GM12878 (cell line): ENCODE measurements at regions not wholly inside any gene's neighbourhood (a gene's known extent, or its start where the extent isn't known, plus 50 kb on each side); places are given as distances from the start of the nearest gene placed in this dataset.

Source experiments
- ATAC-seq: fragments of 200-7000 bp; cut with Tn5 transposase; 3 replicates; pipeline ENCODE4 v1.9.1; 2020; ENCODE audit warnings: mild to moderate bottlenecking, moderate library complexity
- BruUV-seq: library from RNA; stranded (reverse); fragments of 400-500 nt; replicated peaks from 2 replicates; lab custom pipeline; 2021; lab: Mats Ljungman, UMichigan
- CTCF ChIA-PET: fragments of 300-600 bp; sonication (Branson Sonifier 250); formaldehyde crosslinking; extraction: SDS; loops from one replicate; lab custom pipeline; 2021; ENCODE audit warnings: inconsistent platforms; lab: Yijun Ruan, JAX
- POLR2A ChIA-PET: fragments of 350-600 bp; formaldehyde crosslinking; extraction: SDS; loops from one replicate; lab custom pipeline; 2021; ENCODE audit warnings: inconsistent platforms; lab: Charles Lee
- RAD21 ChIA-PET: fragments of 300-600 bp; sonication (Branson Sonifier 250); formaldehyde crosslinking; loops from one replicate; lab custom pipeline; 2023; ENCODE audit warnings: antibody characterized with exemption; ENCODE audit not compliant: unreplicated experiment; lab: Charles Lee
- SMC1A ChIA-PET: fragments of 300-600 bp; sonication (Branson Sonifier 250); formaldehyde crosslinking; loops from one replicate; lab custom pipeline; 2023; ENCODE audit not compliant: unreplicated experiment, uncharacterized antibody; lab: Charles Lee
- DNase-seq: peaks from one replicate; pipeline ENCODE4 v3.0.0-alpha.2; 2011; ENCODE audit warnings: low read depth, low spot score
- FAIRE-seq: peaks from 3 replicates; lab custom pipeline; 2011; peaks lifted over from hg19 to GRCh38; lab: Jason Lieb, UNC
- H2AFZ ChIP-seq: 2 replicates; pipeline ENCODE4 v1.6.0; 2011; ENCODE audit warnings: low read depth, low read length, control low read depth; ENCODE audit not compliant: control insufficient read depth
- H3K27ac ChIP-seq: 2 replicates; pipeline ENCODE4 v1.5.1; 2011; ENCODE audit warnings: control low read depth; ENCODE audit not compliant: control insufficient read depth, insufficient read depth
- H3K27me3 ChIP-seq, 2 experiments: replicated peaks in 1 of 2; 2 replicates each; pipeline versions ENCODE4 v1.6.0 to v1.6.1; 2011; ENCODE audit warnings: low read length in 1 of 2; ENCODE audit not compliant: control insufficient read depth in 2 of 2, insufficient read depth in 2 of 2
- H3K36me3 ChIP-seq, 2 experiments: 2 replicates each; pipeline ENCODE4 v1.5.1; 2011; ENCODE audit warnings: low read length in 1 of 2; ENCODE audit not compliant: control insufficient read depth in 2 of 2, insufficient read depth in 2 of 2
- H3K4me1 ChIP-seq: 2 replicates; pipeline ENCODE4 v1.6.1; 2011; ENCODE audit warnings: mild to moderate bottlenecking, low read length, moderate library complexity, mixed read lengths; ENCODE audit not compliant: control insufficient read depth, insufficient read depth
- H3K4me2 ChIP-seq: 2 replicates; pipeline ENCODE4 v1.6.0; 2011; ENCODE audit warnings: control low read depth; ENCODE audit not compliant: control insufficient read depth, insufficient read depth
- H3K4me3 ChIP-seq: fragments of 200-600 bp; sonication (generic); 2 replicates; pipeline ENCODE4 v1.5.1; 2016
- H3K79me2 ChIP-seq: 2 replicates; pipeline ENCODE4 v1.6.0; 2011; ENCODE audit warnings: low read length; ENCODE audit not compliant: control insufficient read depth, insufficient read depth
- H3K9ac ChIP-seq: 2 replicates; pipeline ENCODE4 v1.8.0; 2011; ENCODE audit warnings: low read length, control low read depth, mixed read lengths; ENCODE audit not compliant: control insufficient read depth, insufficient read depth
- H3K9me3 ChIP-seq: replicated peaks from 3 replicates; pipeline ENCODE4 v1.5.1; 2011; ENCODE audit warnings: mild to moderate bottlenecking, low read length; ENCODE audit not compliant: control insufficient read depth, insufficient read depth
- H4K20me1 ChIP-seq: 2 replicates; pipeline ENCODE4 v1.6.0; 2011; ENCODE audit not compliant: control insufficient read depth, insufficient read depth
- ATF2 ChIP-seq: IDR thresholded peaks from 2 replicates; pipeline ENCODE4 v1.6.1; 2012; ENCODE audit warnings: low read length, inconsistent platforms
- CEBPZ ChIP-seq: fragments of 150-350 bp; IDR thresholded peaks from 2 replicates; pipeline ENCODE4 v1.6.1; 2016; ENCODE audit warnings: low read depth, low read length
- CHD4 ChIP-seq: fragments of 200-600 bp; sonication (generic); IDR thresholded peaks from 2 replicates; pipeline ENCODE4 v1.6.1; 2016; ENCODE audit warnings: mild to moderate bottlenecking
- MAX ChIP-seq: IDR thresholded peaks from 2 replicates; pipeline ENCODE4 v1.6.1; 2012; ENCODE audit warnings: low read depth, low read length, improper control_type of control experiment
- MYC ChIP-seq: IDR thresholded peaks from 2 replicates; pipeline ENCODE4 v1.6.1; 2011; ENCODE audit warnings: mild to moderate bottlenecking, low read length, moderate library complexity, inconsistent platforms; ENCODE audit not compliant: insufficient read depth, insufficient replicate concordance, insufficient read length, severe bottlenecking
- PBX3 ChIP-seq: IDR thresholded peaks from 2 replicates; pipeline ENCODE4 v1.6.1; 2011; ENCODE audit warnings: mild to moderate bottlenecking, low read depth, low read length, moderate library complexity; ENCODE audit not compliant: insufficient replicate concordance
- POLR2AphosphoS2 ChIP-seq: IDR thresholded peaks from 2 replicates; pipeline ENCODE4 v1.6.1; 2011; ENCODE audit warnings: low read depth, mild to moderate bottlenecking, low read length, improper control_type of control experiment, moderate library complexity
- SRF ChIP-seq, 2 experiments: IDR thresholded peaks; 2 replicates each; pipeline ENCODE4 v1.6.1; 2011; ENCODE audit warnings: low read depth in 2 of 2, low read length in 2 of 2, mild to moderate bottlenecking in 1 of 2, moderate library complexity in 1 of 2
- TCF3 ChIP-seq: IDR thresholded peaks from 2 replicates; pipeline ENCODE4 v1.6.1; 2012; ENCODE audit warnings: low read depth, mild to moderate bottlenecking, low read length, borderline replicate concordance; ENCODE audit not compliant: insufficient read depth
- ZNF207 ChIP-seq: fragments of 450-650 bp; IDR thresholded peaks from 2 replicates; pipeline ENCODE4 v1.6.1; 2014; ENCODE audit warnings: antibody characterized with exemption, mild to moderate bottlenecking, borderline replicate concordance
- ZZZ3 ChIP-seq: IDR thresholded peaks from 2 replicates; pipeline ENCODE4 v1.6.1; 2011; ENCODE audit warnings: low read depth; ENCODE audit not compliant: control insufficient read depth, insufficient read length
- WGBS: methylation state at CpG from one replicate; pipeline ENCODE4 v1.1.6; 2016; ENCODE audit warnings: low lambda C conversion rate; ENCODE audit not compliant: insufficient replicate concordance, insufficient coverage; ENCODE audit errors: missing lambda C conversion rate; 5-methylcytosine and 5-hydroxymethylcytosine counted together
- in situ Hi-C: fragments of 300-500 bp; cut with MboI; formaldehyde crosslinking; loops from 9 replicates; pipeline ENCODE4 v1.14.3; 2018; ENCODE audit warnings: mixed read lengths
- intact Hi-C: fragments of 100-400 bp; cut with micrococcal nuclease; formaldehyde crosslinking; loops from one replicate; pipeline ENCODE4 v1.14.2; 2022; ENCODE audit not compliant: unreplicated experiment
- TF ChIP-seq, protein P1 (sequence below), 3 experiments: IDR thresholded peaks in 2 of 3; conservative IDR thresholded peaks in 1 of 3; 2 replicates each; pipeline ENCODE4 v1.5.1; 2011; ENCODE audit warnings: low read depth in 3 of 3, low read length in 3 of 3, mild to moderate bottlenecking in 3 of 3, control low read depth in 2 of 3, moderate library complexity in 2 of 3, inconsistent platforms in 1 of 3, mixed read lengths in 1 of 3; ENCODE audit not compliant: control insufficient read depth in 2 of 3, insufficient read depth in 1 of 3; ENCODE audit errors: extremely low read depth in 1 of 3
- TF ChIP-seq, protein P2 (sequence below): IDR thresholded peaks from 2 replicates; pipeline ENCODE4 v1.6.1; 2011; ENCODE audit warnings: borderline replicate concordance, low read depth, mild to moderate bottlenecking, moderate library complexity, low read length; ENCODE audit not compliant: insufficient read depth, poor library complexity, severe bottlenecking

DNA sequence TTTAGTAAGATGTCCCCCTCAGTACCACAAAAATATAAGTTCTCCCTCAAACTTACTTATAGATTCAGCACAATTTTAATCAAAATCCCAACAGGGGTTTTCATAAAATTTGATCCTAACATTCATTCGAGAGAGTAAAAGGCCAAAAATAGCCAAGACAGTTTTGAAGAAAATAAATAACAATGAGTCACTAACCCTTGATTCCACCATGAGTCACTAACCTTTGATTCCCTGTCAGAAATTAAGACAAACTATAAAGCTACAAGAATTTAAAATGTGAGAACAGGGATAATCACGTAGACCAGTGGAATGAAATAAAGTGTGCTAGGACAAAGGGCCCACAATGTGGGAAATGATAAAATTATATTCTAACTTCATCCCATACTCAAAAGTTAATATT is 320.3 kb downstream of the SUCLA2 start (continued):
- TF ChIP-seq CEBPZ (no peak), MYC (no peak), TCF3 (no peak)
- TF ChIP-seq, protein P1, sequence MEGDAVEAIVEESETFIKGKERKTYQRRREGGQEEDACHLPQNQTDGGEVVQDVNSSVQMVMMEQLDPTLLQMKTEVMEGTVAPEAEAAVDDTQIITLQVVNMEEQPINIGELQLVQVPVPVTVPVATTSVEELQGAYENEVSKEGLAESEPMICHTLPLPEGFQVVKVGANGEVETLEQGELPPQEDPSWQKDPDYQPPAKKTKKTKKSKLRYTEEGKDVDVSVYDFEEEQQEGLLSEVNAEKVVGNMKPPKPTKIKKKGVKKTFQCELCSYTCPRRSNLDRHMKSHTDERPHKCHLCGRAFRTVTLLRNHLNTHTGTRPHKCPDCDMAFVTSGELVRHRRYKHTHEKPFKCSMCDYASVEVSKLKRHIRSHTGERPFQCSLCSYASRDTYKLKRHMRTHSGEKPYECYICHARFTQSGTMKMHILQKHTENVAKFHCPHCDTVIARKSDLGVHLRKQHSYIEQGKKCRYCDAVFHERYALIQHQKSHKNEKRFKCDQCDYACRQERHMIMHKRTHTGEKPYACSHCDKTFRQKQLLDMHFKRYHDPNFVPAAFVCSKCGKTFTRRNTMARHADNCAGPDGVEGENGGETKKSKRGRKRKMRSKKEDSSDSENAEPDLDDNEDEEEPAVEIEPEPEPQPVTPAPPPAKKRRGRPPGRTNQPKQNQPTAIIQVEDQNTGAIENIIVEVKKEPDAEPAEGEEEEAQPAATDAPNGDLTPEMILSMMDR (IDR thresholded peaks at IDR 0.05 in 2 of 3, conservative IDR thresholded peaks at IDR 0.05 in 1 of 3; ENCODE audit: control insufficient read depth in 2 of 3, extremely low read depth in 1 of 3, insufficient read depth in 1 of 3, low read depth in 3 of 3, low read length in 3 of 3), result no peak

- Histone ChIP-seq H3K9ac (no peak overlapping the region), H3K4me1 (no peaks in the 10 kb centered on the region), H3K79me2 (no peaks in the 10 kb centered on the region), H3K9me3 (no peaks in the 10 kb centered on the region), H3K27ac (no peak overlapping the region), H3K4me2 (no peak overlapping the region), H3K4me3 (no peak overlapping the region), H3K36me3 (no peaks in the 10 kb centered on the region), H3K27me3 (no peaks in the 10 kb centered on the region), H2AFZ (no peak overlapping the region), H4K20me1 (no peaks in the 10 kb centered on the region)
- intact Hi-C loops, result no loop called here
- in situ Hi-C loops, result no loop called here
- DNase-seq, result no peak
- POLR2A ChIA-PET, result no interaction called here
- CTCF ChIA-PET, result no interaction called here
- RAD21 ChIA-PET, result no interaction called here
- no peak for ATAC-seq
- no peak for FAIRE-seq
- BruUV-seq, result no TSS peak
- SMC1A ChIA-PET, result no interaction called here
- 0% methylated on average over 1 of the region's 1 CpG for WGBS
- TF ChIP-seq CHD4, result no peak
- TF ChIP-seq MAX, result no peak
- TF ChIP-seq SRF (IDR thresholded peaks at IDR 0.05; ENCODE audit: low read depth in 2 of 2, low read length in 2 of 2), result no peak
- no peak for TF ChIP-seq ZNF207
- no peak for TF ChIP-seq PBX3
- no peak for TF ChIP-seq POLR2AphosphoS2
- TF ChIP-seq ATF2, result no peak
- TF ChIP-seq, protein P2, sequence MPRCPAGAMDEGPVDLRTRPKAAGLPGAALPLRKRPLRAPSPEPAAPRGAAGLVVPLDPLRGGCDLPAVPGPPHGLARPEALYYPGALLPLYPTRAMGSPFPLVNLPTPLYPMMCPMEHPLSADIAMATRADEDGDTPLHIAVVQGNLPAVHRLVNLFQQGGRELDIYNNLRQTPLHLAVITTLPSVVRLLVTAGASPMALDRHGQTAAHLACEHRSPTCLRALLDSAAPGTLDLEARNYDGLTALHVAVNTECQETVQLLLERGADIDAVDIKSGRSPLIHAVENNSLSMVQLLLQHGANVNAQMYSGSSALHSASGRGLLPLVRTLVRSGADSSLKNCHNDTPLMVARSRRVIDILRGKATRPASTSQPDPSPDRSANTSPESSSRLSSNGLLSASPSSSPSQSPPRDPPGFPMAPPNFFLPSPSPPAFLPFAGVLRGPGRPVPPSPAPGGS, result no peak
- no peak for TF ChIP-seq ZZZ3
These were observed 321.7 kb downstream of the SUCLA2 start for GRCh38 chr13:47679401-47679800.
